AG08395 (cell line): ENCODE measurements at regions not wholly inside any gene's neighbourhood (a gene's known extent, or its start where the extent isn't known, plus 50 kb on each side); places are given as distances from the start of the nearest gene placed in this dataset.
A peak's percentile ranks its signal among the peaks of the same experiment; 100 is the strongest.
"Not testable (repeated sequence)": the region's sequence is repeated elsewhere in the genome, so short reads cannot be mapped to it uniquely, and the experiment has no call there.

ENCODE experiments used
- DNase-seq: peaks from one replicate; pipeline ENCODE4 v3.0.0; 2012; ENCODE audit warnings: mixed read lengths, low spot score

GRCh38 chr16:21516705-21517040 is 82.7 kb upstream of the METTL9 start:
- DNase-seq, result not testable (repeated sequence)

- DNase-seq, result not testable (repeated sequence)
Observed at GRCh38 chr16:21517263-21517662, 82.1 kb upstream of the METTL9 start.

- DNase-seq, result not testable (repeated sequence)
Observed at GRCh38 chr16:21519361-21520133, 79.8 kb upstream of the METTL9 start.

GRCh38 chr16:21520134-21521047 is 79.0 kb upstream of the METTL9 start:
- peak; percentile 89 for DNase-seq

GRCh38 chr16:21521048-21521389 is 78.4 kb upstream of the METTL9 start:
- not testable (repeated sequence) for DNase-seq

GRCh38 chr16:21521390-21522143 is 77.8 kb upstream of the METTL9 start:
- peak; percentile 45 for DNase-seq

GRCh38 chr16:21522846-21523245 is 76.5 kb upstream of the METTL9 start:
- DNase-seq, result not testable (repeated sequence)

- DNase-seq, result no peak
Observed at GRCh38 chr16:21523411-21524067, 75.8 kb upstream of the METTL9 start.

GRCh38 chr16:21524068-21524751 is 75.2 kb upstream of the METTL9 start:
- DNase-seq, result no peak

- not testable (repeated sequence) for DNase-seq
Observed at GRCh38 chr16:21524752-21525028, 74.7 kb upstream of the METTL9 start.

- peak; percentile 16 for DNase-seq
Observed at GRCh38 chr16:21525029-21525895, 74.1 kb upstream of the METTL9 start.

GRCh38 chr16:21525956-21526922 is 73.1 kb upstream of the METTL9 start:
- not testable (repeated sequence) for DNase-seq

GRCh38 chr16:21526923-21527807 is 72.2 kb upstream of the METTL9 start:
- no peak for DNase-seq

GRCh38 chr16:21529060-21529658 is 70.2 kb upstream of the METTL9 start:
- not testable (repeated sequence) for DNase-seq

- not testable (repeated sequence) for DNase-seq
Observed at GRCh38 chr16:21530729-21531383, 68.5 kb upstream of the METTL9 start.

GRCh38 chr16:21532996-21533395 is 66.4 kb upstream of the METTL9 start:
- not testable (repeated sequence) for DNase-seq

- DNase-seq, result not testable (repeated sequence)
Observed at GRCh38 chr16:21533474-21533873, 65.9 kb upstream of the METTL9 start.
